Activated CD4-positive, alpha-beta T cell treated with anti-CD3 and anti-CD28 coated beads for 36 hours (primary cell): ENCODE measurements at regions not wholly inside any gene's neighbourhood (a gene's known extent, or its start where the extent isn't known, plus 50 kb on each side); places are given as distances from the start of the nearest gene placed in this dataset.
"Not testable (repeated sequence)": the region's sequence is repeated elsewhere in the genome, so short reads cannot be mapped to it uniquely, and the experiment has no call there.

Experiments used
- ATAC-seq: fragments of 200-7000 bp; cut with Tn5 transposase; one replicate; pipeline ENCODE4 v1.10.0; 2021; ENCODE audit warnings: mild to moderate bottlenecking, moderate library complexity
- CTCF ChIA-PET: fragments of 350-600 bp; sonication (Branson Sonifier 250); formaldehyde crosslinking; loops from one replicate; lab custom pipeline; 2021; ENCODE audit warnings: antibody characterized with exemption; lab: Charles Lee
- POLR2A ChIA-PET: fragments of 350-600 bp; sonication (Branson Sonifier 250); formaldehyde crosslinking; loops from one replicate; lab custom pipeline; 2021; ENCODE audit warnings: antibody characterized with exemption, inconsistent platforms; lab: Charles Lee
- DNase-seq: peaks from one replicate; pipeline ENCODE4 v3.0.0-alpha.2; 2020
- H3K27ac Mint-ChIP-seq: one replicate; pipeline ENCODE4 v1.8.0; 2021; ENCODE audit warnings: mixed read lengths
- H3K27me3 Mint-ChIP-seq: one replicate; pipeline ENCODE4 v1.8.0; 2021; ENCODE audit warnings: mixed read lengths
- H3K36me3 Mint-ChIP-seq: one replicate; pipeline ENCODE4 v1.8.0; 2021; ENCODE audit warnings: low read depth, mixed read lengths
- H3K4me1 Mint-ChIP-seq: one replicate; pipeline ENCODE4 v1.8.0; 2021; ENCODE audit warnings: mixed read lengths
- H3K4me3 Mint-ChIP-seq: one replicate; pipeline ENCODE4 v1.8.0; 2021; ENCODE audit warnings: mild to moderate bottlenecking, moderate library complexity, mixed read lengths
- H3K9me3 Mint-ChIP-seq: one replicate; pipeline ENCODE4 v1.8.0; 2021; ENCODE audit warnings: low read depth, mixed read lengths
- intact Hi-C, 2 experiments: fragments of 100-400 bp; cut with DNase I in 1 of 2; cut with micrococcal nuclease in 1 of 2; formaldehyde crosslinking; loops; one replicate each; pipeline versions ENCODE4 v1.14.2 to v1.15.1; 2022 to 2024; cut with DNase I, micrococcal nuclease

DNA sequence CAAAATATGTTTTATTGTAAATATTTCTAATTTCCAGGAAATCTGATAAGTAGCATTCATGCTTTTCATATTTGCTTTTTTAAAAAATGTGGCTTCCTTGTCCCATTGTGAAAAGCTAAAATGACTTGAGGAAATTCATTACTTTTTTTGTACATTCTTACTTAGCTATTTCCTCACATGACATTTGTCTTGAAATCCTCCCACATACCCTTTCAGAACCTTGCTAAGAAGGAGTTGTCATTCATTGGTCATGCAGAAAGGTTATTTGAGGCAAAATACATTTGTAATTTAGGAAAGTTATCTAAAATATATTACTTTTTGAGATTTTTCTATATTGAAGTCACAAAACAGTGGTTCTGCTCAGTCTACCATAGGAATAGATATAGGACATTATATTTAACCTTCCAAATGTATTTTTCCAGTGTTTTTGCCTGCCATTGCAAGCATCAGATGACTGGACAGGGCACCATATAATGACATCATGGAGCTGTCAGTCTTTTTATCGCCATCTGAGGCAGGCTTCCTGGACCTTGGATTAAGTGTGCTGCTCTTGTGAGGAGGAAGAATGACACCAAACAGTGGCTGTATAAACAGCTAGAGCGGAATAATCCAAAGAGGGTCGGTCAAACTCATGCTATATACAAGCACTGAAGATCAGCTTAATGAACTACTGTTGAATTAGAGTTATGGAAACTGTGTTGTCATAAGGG, 109.4 kb upstream of the HCRTR2 start:
- Mint-ChIP-seq H3K4me3 (no peak overlapping the region), H3K36me3 (no peaks in the 10 kb centered on the region), H3K9me3 (peaks cover under 1% of the 10 kb centered on the region), H3K27ac (no peak overlapping the region), H3K27me3 (no peaks in the 10 kb centered on the region), H3K4me1 (no peaks in the 10 kb centered on the region)
- DNase-seq (no peak), ATAC-seq (no peak)
- intact Hi-C loops: loop anchor here (5.0 to 10.0 kb wide), 2 partner anchors 1078 to 1080 kb away; no protein-coding TSS in a partner anchor
- POLR2A ChIA-PET: no interaction called here
- CTCF ChIA-PET: interaction anchor here (0.7 kb wide), 1 partner anchor 895 kb away, joined by 3 read pairs; no protein-coding TSS in a partner anchor

DNA sequence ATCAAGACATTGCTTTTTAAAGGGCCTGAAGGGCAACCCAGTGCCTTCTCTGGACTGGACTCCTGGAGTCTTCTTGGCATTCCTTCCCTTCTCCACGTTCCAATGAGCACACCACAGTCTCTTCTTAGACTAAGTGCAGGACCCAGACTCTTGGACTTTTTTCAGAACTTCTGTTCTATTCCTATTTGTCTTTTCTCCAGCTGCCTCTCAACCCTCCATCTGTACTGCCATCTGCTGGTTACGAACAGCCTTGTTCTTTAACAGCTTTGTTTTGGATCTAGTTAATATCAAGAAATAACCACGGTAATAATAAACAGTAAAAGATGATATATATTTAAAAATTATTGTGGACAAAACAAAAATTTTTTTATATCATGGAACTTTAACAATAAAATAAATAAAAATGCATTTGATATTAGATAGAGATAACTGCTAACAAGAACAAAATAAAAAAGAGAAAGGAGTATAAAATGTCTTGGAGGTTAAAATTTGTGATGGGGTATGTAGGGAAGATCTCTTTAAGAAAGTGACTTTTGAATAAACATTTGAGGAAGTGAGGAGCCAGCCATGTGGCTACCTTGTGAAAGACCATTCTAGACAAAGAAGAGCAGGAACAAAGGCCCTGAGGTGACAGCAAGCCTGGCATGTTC, 105.1 kb upstream of the HCRTR2 start:
- no peaks in the 10 kb centered on the region for H3K27me3 Mint-ChIP-seq
- POLR2A ChIA-PET: no interaction called here
- DNase-seq: peak; percentile 15
- H3K27ac Mint-ChIP-seq: no peak overlapping the region
- H3K4me3 Mint-ChIP-seq: no peak overlapping the region
- intact Hi-C loops: loop anchor here (1.0 to 10.0 kb wide), 4 partner anchors 350 to 1084 kb away; no protein-coding TSS in a partner anchor
- no peak for ATAC-seq
- no peaks in the 10 kb centered on the region for H3K4me1 Mint-ChIP-seq
- CTCF ChIA-PET: interaction anchor here (0.8 to 1.7 kb wide), 2 partner anchors 352 to 1495 kb away, joined by 3 to 6 read pairs; no protein-coding TSS in a partner anchor
- H3K9me3 Mint-ChIP-seq: peaks cover 2% of the 10 kb centered on the region
- no peaks in the 10 kb centered on the region for H3K36me3 Mint-ChIP-seq

DNA sequence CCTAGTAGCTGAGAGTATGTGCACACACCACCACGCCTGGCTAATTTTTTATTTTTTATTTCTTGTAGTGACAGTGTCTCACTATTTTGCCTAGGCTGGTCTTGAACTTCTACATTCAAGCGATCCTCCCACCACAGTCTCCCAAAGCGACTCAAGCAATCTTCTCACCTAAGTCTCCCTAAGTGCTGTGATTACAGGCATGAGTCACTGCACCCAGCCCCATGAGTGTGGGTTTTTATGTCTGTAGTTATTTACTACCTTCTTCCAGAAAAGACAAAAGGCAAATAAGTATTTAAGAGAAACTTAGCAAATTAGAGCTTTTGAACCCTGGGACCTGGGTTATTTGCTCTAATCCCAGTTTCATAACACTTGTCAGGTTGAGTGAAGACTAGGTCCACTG, 92.3 kb upstream of the HCRTR2 start:
- no peak for ATAC-seq
- Mint-ChIP-seq H3K27ac (no peak overlapping the region), H3K27me3 (no peaks in the 10 kb centered on the region), H3K36me3 (no peaks in the 10 kb centered on the region), H3K4me3 (no peak overlapping the region), H3K9me3 (peaks cover 19% of the 10 kb centered on the region), H3K4me1 (no peaks in the 10 kb centered on the region)
- ChIA-PET CTCF (no interaction called here), POLR2A (no interaction called here)
- intact Hi-C loops: no loop called here
- DNase-seq: no peak

DNA sequence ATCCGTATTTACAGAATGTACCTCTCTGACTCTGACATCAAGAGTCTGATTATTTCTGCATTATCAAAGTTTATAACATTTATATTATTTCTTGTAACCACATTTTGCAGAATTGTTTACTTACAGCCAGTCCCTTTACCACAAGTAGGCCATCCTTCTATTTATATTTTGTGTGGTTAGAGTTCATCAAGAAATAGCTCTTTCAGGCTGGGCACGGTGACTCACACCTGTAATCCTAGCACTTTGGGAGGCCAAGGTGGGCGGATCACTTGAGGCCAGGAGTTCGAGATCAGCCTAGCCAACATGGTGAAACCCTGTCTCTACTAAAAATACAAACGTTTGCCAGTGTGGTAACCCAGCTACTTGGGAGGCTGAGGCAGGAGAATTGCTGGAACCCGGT, 86.3 kb upstream of the HCRTR2 start:
- CTCF ChIA-PET, H3K27me3 Mint-ChIP-seq, DNase-seq, H3K4me3 Mint-ChIP-seq, H3K36me3 Mint-ChIP-seq, POLR2A ChIA-PET, H3K27ac Mint-ChIP-seq, ATAC-seq, intact Hi-C loops, H3K4me1 Mint-ChIP-seq: not testable (repeated sequence)
- peaks cover 15% of the 10 kb centered on the region for H3K9me3 Mint-ChIP-seq

DNA sequence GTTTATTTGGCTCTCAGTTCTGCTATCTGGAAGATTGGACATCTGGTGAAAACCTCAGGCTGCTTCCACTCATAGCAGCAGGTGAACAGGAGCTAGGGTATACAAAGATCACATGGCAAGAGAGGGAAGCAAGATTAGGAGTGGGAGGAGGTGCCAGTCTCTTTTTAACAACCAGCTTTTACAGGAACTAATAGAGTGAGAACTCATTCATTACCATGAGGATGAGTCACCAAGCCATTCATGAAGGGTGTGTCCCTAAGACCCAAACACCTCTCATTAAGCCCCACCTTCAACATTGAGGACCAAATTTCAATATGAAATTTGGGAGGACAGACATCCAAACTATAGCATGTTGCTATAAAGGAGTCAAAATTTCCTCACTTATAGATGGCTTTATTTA, 85.4 kb upstream of the HCRTR2 start:
- no peaks in the 10 kb centered on the region for H3K4me1 Mint-ChIP-seq
- POLR2A ChIA-PET: no interaction called here
- intact Hi-C loops: no loop called here
- no peaks in the 10 kb centered on the region for H3K36me3 Mint-ChIP-seq
- H3K9me3 Mint-ChIP-seq: peaks cover 19% of the 10 kb centered on the region
- ATAC-seq (no peak), DNase-seq (no peak)
- no peaks in the 10 kb centered on the region for H3K27me3 Mint-ChIP-seq
- CTCF ChIA-PET: no interaction called here
- H3K27ac Mint-ChIP-seq: no peak overlapping the region
- no peak overlapping the region for H3K4me3 Mint-ChIP-seq

DNA sequence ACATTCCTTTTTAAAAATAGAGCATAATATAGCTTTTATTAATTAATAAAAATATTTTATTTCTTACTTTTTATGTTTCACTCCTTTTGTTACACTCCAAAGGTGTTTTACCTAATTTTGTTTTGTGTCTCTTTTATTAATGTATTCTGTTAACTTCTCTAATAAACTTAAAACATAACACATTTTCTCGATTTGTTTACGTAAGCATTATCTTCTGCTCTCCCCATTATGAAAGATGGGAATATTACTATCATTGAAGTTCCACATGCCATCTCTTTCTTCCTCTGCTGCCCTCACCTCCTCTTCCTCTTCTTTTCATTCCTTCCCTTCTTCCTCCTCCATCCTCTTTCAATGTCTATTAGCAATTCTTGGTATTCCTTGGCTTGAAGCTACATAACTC, 85.0 kb upstream of the HCRTR2 start:
- peaks cover 15% of the 10 kb centered on the region for H3K9me3 Mint-ChIP-seq
- no peaks in the 10 kb centered on the region for H3K4me1 Mint-ChIP-seq
- H3K4me3 Mint-ChIP-seq: no peak overlapping the region
- no peaks in the 10 kb centered on the region for H3K27me3 Mint-ChIP-seq
- CTCF ChIA-PET: no interaction called here
- no peak for DNase-seq
- ATAC-seq: no peak
- POLR2A ChIA-PET: no interaction called here
- no peak overlapping the region for H3K27ac Mint-ChIP-seq
- no peaks in the 10 kb centered on the region for H3K36me3 Mint-ChIP-seq
- intact Hi-C loops: no loop called here

DNA sequence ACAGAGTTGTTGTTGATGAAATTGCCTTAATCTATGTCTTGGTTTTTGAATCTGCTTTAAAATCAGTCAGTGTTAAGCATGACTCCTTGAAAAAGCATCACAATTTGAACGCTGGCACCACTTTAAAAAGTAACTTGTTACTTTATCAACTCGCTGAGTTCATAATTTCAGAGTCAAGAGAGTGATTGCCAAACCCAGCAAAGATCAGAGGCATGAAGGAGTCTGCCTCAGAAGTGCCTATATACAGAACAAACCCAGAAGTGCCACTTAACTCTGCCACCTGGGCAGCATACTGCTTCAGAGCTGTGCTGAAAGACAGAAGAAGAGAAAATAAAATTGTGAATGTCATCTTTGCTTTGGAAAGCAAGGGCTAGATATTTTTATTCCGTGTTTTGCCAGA, 73.6 kb upstream of the HCRTR2 start:
- DNase-seq (no peak), ATAC-seq (no peak)
- Mint-ChIP-seq H3K27ac (no peak overlapping the region), H3K36me3 (no peaks in the 10 kb centered on the region), H3K4me3 (no peak overlapping the region), H3K27me3 (no peaks in the 10 kb centered on the region), H3K9me3 (peaks cover 3% of the 10 kb centered on the region), H3K4me1 (no peaks in the 10 kb centered on the region)
- intact Hi-C loops: no loop called here
- CTCF ChIA-PET: no interaction called here
- POLR2A ChIA-PET: no interaction called here

DNA sequence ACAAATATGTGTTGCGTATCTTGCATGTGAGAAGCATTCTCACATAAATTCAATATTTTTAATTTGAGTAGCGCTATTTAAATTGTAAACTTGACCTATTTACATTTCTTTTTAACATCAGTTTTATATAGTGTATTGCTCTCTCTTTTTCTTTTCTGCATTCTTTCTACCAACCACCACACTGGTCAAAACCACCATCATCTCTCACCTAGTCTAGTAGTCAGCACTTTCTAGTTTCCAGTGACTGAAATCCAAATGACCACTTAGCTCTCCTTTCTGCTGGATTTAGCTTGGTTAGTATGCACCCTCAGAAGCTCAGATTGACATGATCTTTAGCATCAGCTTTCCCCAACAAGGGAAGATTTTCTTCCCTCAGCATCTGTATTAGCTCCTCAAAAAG, 73.2 kb upstream of the HCRTR2 start:
- DNase-seq (no peak), ATAC-seq (no peak)
- Mint-ChIP-seq H3K36me3 (no peaks in the 10 kb centered on the region), H3K27ac (no peak overlapping the region), H3K9me3 (peaks cover 3% of the 10 kb centered on the region), H3K4me3 (no peak overlapping the region), H3K4me1 (no peaks in the 10 kb centered on the region), H3K27me3 (no peaks in the 10 kb centered on the region)
- intact Hi-C loops: no loop called here
- ChIA-PET POLR2A (no interaction called here), CTCF (no interaction called here)

DNA sequence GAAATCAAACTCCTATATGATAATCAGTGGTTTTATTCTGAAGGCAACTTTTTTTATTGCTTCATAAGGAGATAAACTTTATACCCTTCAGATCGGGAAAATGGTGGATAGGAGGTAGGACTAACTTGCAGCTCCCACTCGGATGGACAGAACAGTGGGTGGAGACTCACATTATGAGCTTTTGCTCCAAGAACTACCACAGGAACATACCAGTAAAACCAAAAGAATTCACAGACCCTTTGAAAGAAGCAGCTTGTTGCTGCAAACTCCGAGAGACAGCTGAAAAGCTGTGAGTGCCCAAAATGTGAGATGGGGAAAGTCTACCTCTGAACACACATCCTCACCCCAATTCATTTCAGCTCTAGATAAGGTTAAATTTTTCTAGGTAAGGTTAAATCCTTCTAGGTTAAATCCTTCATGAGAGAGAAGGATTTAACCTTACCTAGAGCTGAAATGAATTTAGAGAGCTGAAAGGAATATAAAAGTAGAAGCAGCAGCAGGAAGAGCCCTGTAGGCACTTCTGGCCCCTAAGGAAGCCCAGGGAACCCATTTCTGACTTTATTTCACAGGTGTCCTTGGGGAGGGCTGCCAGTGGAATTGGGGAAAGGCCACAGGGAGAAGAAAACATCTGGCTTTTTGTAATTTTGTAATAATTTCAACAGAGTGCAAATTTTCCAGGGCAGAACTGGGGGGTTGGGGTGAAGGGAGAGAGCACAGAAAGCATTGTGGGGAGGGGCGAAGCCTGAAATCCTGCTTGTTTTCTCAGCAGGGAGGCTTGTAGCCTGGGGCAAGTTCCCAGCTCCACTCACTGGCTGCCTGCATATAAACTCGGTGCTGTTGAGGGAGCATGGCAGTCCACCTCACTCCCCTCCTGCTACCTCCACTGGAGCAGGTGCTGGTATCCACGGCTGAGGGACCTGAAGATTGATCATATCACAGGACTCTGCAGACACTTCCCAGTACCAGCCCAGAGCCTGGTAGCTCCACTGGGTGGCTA, 65.9 kb upstream of the HCRTR2 start:
- ChIA-PET POLR2A (no interaction called here), CTCF (interaction anchor here (0.9 kb wide), 1 partner anchor 8 kb away, joined by 4 read pairs; no protein-coding TSS in a partner anchor)
- peaks cover 18% of the 10 kb centered on the region for H3K9me3 Mint-ChIP-seq
- ATAC-seq (no peak), DNase-seq (no peak)
- H3K4me3 Mint-ChIP-seq: no peak overlapping the region
- intact Hi-C loops: no loop called here
- H3K36me3 Mint-ChIP-seq: no peaks in the 10 kb centered on the region
- H3K27ac Mint-ChIP-seq: no peak overlapping the region
- no peaks in the 10 kb centered on the region for H3K4me1 Mint-ChIP-seq
- no peaks in the 10 kb centered on the region for H3K27me3 Mint-ChIP-seq

DNA sequence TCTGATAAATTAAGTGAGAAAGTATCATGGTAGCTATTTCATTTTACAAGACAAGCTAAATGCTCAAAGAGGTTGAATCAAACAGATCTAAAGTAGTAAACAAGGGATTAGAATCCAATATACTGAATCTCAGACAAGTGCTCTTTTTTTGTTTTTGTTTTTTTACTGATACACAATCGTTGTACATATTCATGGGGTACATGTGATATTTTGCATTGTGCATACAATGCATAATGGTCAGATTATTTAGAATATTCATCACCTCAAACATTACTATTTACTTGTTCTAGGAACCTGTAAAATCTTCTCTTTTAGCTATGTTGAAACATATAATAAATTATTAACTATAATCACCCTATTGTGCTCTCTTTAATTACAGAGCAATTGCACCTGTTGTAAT, 57.0 kb upstream of the HCRTR2 start:
- Mint-ChIP-seq H3K4me3 (no peak overlapping the region), H3K9me3 (peaks cover 11% of the 10 kb centered on the region), H3K36me3 (no peaks in the 10 kb centered on the region), H3K27me3 (no peaks in the 10 kb centered on the region), H3K27ac (no peak overlapping the region), H3K4me1 (no peaks in the 10 kb centered on the region)
- DNase-seq: no peak
- ChIA-PET POLR2A (no interaction called here), CTCF (interaction anchor here (1.0 kb wide), 1 partner anchor 9 kb away, joined by 4 read pairs; no protein-coding TSS in a partner anchor)
- intact Hi-C loops: no loop called here
- no peak for ATAC-seq

DNA sequence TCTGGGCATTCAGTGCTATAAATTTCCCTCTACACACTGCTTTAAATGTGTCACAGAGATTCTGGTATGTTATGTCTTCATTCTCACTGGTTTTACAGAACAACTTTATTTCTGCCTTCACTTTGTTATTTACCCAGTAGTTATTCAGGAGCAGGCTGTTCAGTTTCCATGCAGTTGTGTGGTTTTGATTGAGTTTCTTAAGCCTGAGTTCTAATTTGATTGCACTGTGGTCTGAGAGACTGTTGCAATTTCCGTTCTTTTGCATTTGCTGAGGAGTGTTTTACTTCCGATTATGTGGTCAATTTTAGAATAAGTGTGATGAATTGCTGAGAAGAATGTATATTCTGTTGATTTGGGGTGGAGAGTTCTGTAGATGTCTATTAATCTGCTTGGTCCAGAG, 50.1 kb upstream of the HCRTR2 start:
- H3K36me3 Mint-ChIP-seq, H3K4me3 Mint-ChIP-seq, H3K27ac Mint-ChIP-seq, intact Hi-C loops, POLR2A ChIA-PET, H3K4me1 Mint-ChIP-seq, ATAC-seq, CTCF ChIA-PET, H3K27me3 Mint-ChIP-seq, DNase-seq: not testable (repeated sequence)
- peaks cover 19% of the 10 kb centered on the region for H3K9me3 Mint-ChIP-seq
